RPMI7951 (cell line): ENCODE measurements at regions not wholly inside any gene's neighbourhood (a gene's known extent, or its start where the extent isn't known, plus 50 kb on each side); places are given as distances from the start of the nearest gene placed in this dataset.
"Not testable (repeated sequence)": the region's sequence is repeated elsewhere in the genome, so short reads cannot be mapped to it uniquely, and the experiment has no call there.

Experiments
- DNase-seq: peaks from one replicate; pipeline ENCODE4 v3.0.0-alpha.2; 2012; ENCODE audit warnings: low read depth

GRCh38 chr2:125364192-125364983 lies 1291.6 kb upstream of the GYPC start:
- DNase-seq, result no peak

- DNase-seq, result no peak
Observed at GRCh38 chr2:125364984-125365265, 1291.0 kb upstream of the GYPC start.

- DNase-seq, result no peak
Observed at GRCh38 chr2:125371867-125372266, 1284.1 kb upstream of the GYPC start.

GRCh38 chr2:125373293-125373692 lies 1282.7 kb upstream of the GYPC start:
- no peak for DNase-seq

- DNase-seq, result peak; percentile 11
Observed at GRCh38 chr2:125386074-125386473, 1269.9 kb upstream of the GYPC start.

GRCh38 chr2:125397535-125398251 lies 1258.3 kb upstream of the GYPC start:
- no peak for DNase-seq

- no peak for DNase-seq
Observed at GRCh38 chr2:125398738-125399524, 1257.0 kb upstream of the GYPC start.

GRCh38 chr2:125405816-125406215 lies 1250.1 kb upstream of the GYPC start:
- DNase-seq, result peak; percentile 87

GRCh38 chr2:125408874-125409538 lies 1247.0 kb upstream of the GYPC start:
- no peak for DNase-seq

GRCh38 chr2:125418483-125418882 lies 1237.5 kb upstream of the GYPC start:
- no peak for DNase-seq

- DNase-seq, result not testable (repeated sequence)
Observed at GRCh38 chr2:125422198-125422770, 1233.7 kb upstream of the GYPC start.

- DNase-seq, result no peak
Observed at GRCh38 chr2:125424266-125424785, 1231.6 kb upstream of the GYPC start.

- peak; percentile 10 for DNase-seq
Observed at GRCh38 chr2:125427721-125428315, 1228.1 kb upstream of the GYPC start.

GRCh38 chr2:125444106-125444505 lies 1211.9 kb upstream of the GYPC start:
- DNase-seq, result no peak

GRCh38 chr2:125445495-125445894 lies 1210.5 kb upstream of the GYPC start:
- no peak for DNase-seq

- no peak for DNase-seq
Observed at GRCh38 chr2:125450092-125450491, 1205.9 kb upstream of the GYPC start.

- DNase-seq, result no peak
Observed at GRCh38 chr2:125455110-125455509, 1200.8 kb upstream of the GYPC start.

- DNase-seq, result no peak
Observed at GRCh38 chr2:125456693-125457363, 1199.1 kb upstream of the GYPC start.

- peak; percentile 55 for DNase-seq
Observed at GRCh38 chr2:125471963-125472362, 1184.0 kb upstream of the GYPC start.

GRCh38 chr2:125479143-125479636 lies 1176.8 kb upstream of the GYPC start:
- no peak for DNase-seq
